ENCODE measurements at regions not wholly inside any gene's neighbourhood (a gene's known extent, or its start where the extent isn't known, plus 50 kb on each side); places are given as distances from the start of the nearest gene placed in this dataset.

- Histone ChIP-seq H3K4me1 (no peaks in the 10 kb centered on the region), H3K9me3 (peaks cover 0 to 4% (median 0%) of the 10 kb centered on the region in 4 donors), H3K4me3 (no peak overlapping the region), H3K27me3 (no peaks in the 10 kb centered on the region), H3K36me3 (no peaks in the 10 kb centered on the region), H3K27ac (replicated peaks in 1 of 4) (no peak overlapping the region)
- TF ChIP-seq POLR2AphosphoS5 (IDR thresholded peaks at IDR 0.05): no peak
- TF ChIP-seq CTCF (IDR thresholded peaks at IDR 0.05): no peak
- 80% methylated on average over 4 of the region's 4 CpGs for WGBS
- no peak for DNase-seq (ENCODE audit: extremely low spot score)
- intact Hi-C loops (cut with DNase I): no loop called here
These were observed 2121.5 kb upstream of the AGA start for GRCh38 chr4:179563741-179564140.

GRCh38 chr4:179569549-179569948 is 2127.3 kb upstream of the AGA start:
- Histone ChIP-seq H3K27ac (replicated peaks in 1 of 4) (no peak overlapping the region), H3K9me3 (peaks cover 0 to 6% (median 0%) of the 10 kb centered on the region in 4 donors), H3K27me3 (no peaks in the 10 kb centered on the region), H3K4me1 (no peaks in the 10 kb centered on the region), H3K4me3 (no peak overlapping the region), H3K36me3 (no peaks in the 10 kb centered on the region)
- no peak for TF ChIP-seq POLR2AphosphoS5 (IDR thresholded peaks at IDR 0.05)
- TF ChIP-seq POLR2A (IDR thresholded peaks at IDR 0.05; ENCODE audit: low read depth): no peak
- TF ChIP-seq EP300 (IDR thresholded peaks at IDR 0.05): no peak
- no peak for TF ChIP-seq CTCF (IDR thresholded peaks at IDR 0.05)
- 86% methylated on average over 2 of the region's 2 CpGs for WGBS
- no peak for DNase-seq (ENCODE audit: extremely low spot score)
- intact Hi-C loops (cut with DNase I): no loop called here

- peaks cover 0 to 3% (median 0%) of the 10 kb centered on the region in 4 donors for H3K9me3 ChIP-seq
- no peak overlapping the region for H3K4me3 ChIP-seq
- no peaks in the 10 kb centered on the region for H3K4me1 ChIP-seq
- H3K27me3 ChIP-seq: no peaks in the 10 kb centered on the region
- DNase-seq (ENCODE audit: extremely low spot score): no peak
- no peak overlapping the region for H3K27ac ChIP-seq (replicated peaks in 1 of 4)
- WGBS: 65% methylated on average over 3 of the region's 3 CpGs
- intact Hi-C loops (cut with DNase I): no loop called here
- TF ChIP-seq POLR2AphosphoS5 (IDR thresholded peaks at IDR 0.05): no peak
- TF ChIP-seq POLR2A (IDR thresholded peaks at IDR 0.05; ENCODE audit: low read depth): no peak
- TF ChIP-seq EP300 (IDR thresholded peaks at IDR 0.05): no peak
- TF ChIP-seq CTCF (IDR thresholded peaks at IDR 0.05): no peak
- H3K36me3 ChIP-seq: no peaks in the 10 kb centered on the region
These were observed 2140.1 kb upstream of the AGA start for GRCh38 chr4:179582164-179582905.

DNA sequence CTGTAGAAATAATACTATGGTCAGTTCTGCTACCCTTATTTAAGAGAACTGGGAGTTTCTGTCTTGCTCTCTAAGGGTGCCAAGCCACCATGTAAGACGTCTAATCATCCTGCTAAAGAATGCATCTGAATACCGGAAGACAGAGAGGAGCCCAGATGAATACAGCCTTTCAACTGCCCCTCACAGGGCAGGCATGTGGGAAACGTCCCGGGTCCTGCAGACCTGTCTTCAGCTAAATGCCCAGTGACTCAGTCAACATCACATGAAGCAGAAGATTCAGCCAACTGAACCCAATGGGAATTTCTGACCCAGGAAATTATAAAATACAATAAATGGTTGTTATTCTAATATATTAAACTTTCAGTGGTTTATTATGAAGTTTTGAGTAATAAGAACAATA is 2141.0 kb upstream of the AGA start:
- Histone ChIP-seq H3K4me3 (no peak overlapping the region), H3K4me1 (no peaks in the 10 kb centered on the region), H3K36me3 (no peaks in the 10 kb centered on the region), H3K9me3 (no peaks in the 10 kb centered on the region), H3K27me3 (no peaks in the 10 kb centered on the region), H3K27ac (replicated peaks in 1 of 4) (no peak overlapping the region)
- intact Hi-C loops (cut with DNase I): no loop called here
- 43% methylated on average over 4 of the region's 4 CpGs for WGBS
- DNase-seq (ENCODE audit: extremely low spot score): no peak
- TF ChIP-seq POLR2A (IDR thresholded peaks at IDR 0.05; ENCODE audit: low read depth) (no peak), CTCF (IDR thresholded peaks at IDR 0.05) (no peak), POLR2AphosphoS5 (IDR thresholded peaks at IDR 0.05) (no peak), EP300 (IDR thresholded peaks at IDR 0.05) (no peak)

DNA sequence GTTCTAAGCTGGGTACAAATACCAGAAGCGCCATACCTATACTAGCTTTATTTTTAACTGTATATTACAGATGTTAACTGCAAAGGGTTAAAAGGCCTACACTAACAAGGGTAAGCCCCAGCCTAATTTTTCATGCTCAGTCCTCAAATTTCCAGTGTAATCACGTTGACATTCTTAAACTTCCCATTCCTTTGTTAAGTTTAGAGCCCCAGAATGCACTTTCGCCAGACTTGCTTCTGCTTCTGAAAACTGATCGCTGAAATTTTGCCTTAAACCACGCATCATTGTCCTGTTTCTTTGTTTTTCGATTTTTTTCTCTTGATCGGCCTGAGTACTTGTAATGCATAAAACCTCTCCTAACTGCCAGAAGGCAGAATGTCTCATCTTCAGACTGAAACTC is 2141.9 kb upstream of the AGA start:
- H3K27ac ChIP-seq (replicated peaks in 1 of 4): no peak overlapping the region
- no peaks in the 10 kb centered on the region for H3K27me3 ChIP-seq
- TF ChIP-seq POLR2AphosphoS5 (IDR thresholded peaks at IDR 0.05) (no peak), POLR2A (IDR thresholded peaks at IDR 0.05; ENCODE audit: low read depth) (no peak), CTCF (IDR thresholded peaks at IDR 0.05) (no peak)
- no peaks in the 10 kb centered on the region for H3K36me3 ChIP-seq
- H3K9me3 ChIP-seq: no peaks in the 10 kb centered on the region
- WGBS: 46% methylated on average over 7 of the region's 7 CpGs
- no peak for DNase-seq (ENCODE audit: extremely low spot score)
- H3K4me1 ChIP-seq: no peaks in the 10 kb centered on the region
- intact Hi-C loops (cut with DNase I): no loop called here
- no peak overlapping the region for H3K4me3 ChIP-seq

Measured in esophagus muscularis mucosa (tissue), 4 donors.